ENCODE measurements at regions not wholly inside any gene's neighbourhood (a gene's known extent, or its start where the extent isn't known, plus 50 kb on each side); places are given as distances from the start of the nearest gene placed in this dataset.

GRCh38 chr3:188954590-188955208 lies 217.1 kb upstream of the TPRG1 start:
- TF ChIP-seq NANOG (IDR thresholded peaks at IDR 0.05; ENCODE audit: insufficient read depth, low read depth, low read length, poor library complexity, severe bottlenecking) (peak; percentile 31), HDAC6 (IDR thresholded peaks at IDR 0.05; ENCODE audit: low read depth, low read length) (no peak), JUN (IDR thresholded peaks at IDR 0.05; ENCODE audit: low read depth, low read length) (no peak), YY1 (IDR thresholded peaks at IDR 0.05; ENCODE audit: low read depth, low read length) (peak; percentile 97), RAD21 (IDR thresholded peaks at IDR 0.05 in 1 of 2, conservative IDR thresholded peaks at IDR 0.05 in 1 of 2; ENCODE audit: low read depth in 2 of 2, low read length in 2 of 2) (peak; percentile 100)
- TF ChIP-seq, protein P1, sequence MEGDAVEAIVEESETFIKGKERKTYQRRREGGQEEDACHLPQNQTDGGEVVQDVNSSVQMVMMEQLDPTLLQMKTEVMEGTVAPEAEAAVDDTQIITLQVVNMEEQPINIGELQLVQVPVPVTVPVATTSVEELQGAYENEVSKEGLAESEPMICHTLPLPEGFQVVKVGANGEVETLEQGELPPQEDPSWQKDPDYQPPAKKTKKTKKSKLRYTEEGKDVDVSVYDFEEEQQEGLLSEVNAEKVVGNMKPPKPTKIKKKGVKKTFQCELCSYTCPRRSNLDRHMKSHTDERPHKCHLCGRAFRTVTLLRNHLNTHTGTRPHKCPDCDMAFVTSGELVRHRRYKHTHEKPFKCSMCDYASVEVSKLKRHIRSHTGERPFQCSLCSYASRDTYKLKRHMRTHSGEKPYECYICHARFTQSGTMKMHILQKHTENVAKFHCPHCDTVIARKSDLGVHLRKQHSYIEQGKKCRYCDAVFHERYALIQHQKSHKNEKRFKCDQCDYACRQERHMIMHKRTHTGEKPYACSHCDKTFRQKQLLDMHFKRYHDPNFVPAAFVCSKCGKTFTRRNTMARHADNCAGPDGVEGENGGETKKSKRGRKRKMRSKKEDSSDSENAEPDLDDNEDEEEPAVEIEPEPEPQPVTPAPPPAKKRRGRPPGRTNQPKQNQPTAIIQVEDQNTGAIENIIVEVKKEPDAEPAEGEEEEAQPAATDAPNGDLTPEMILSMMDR (IDR thresholded peaks at IDR 0.05; ENCODE audit: control extremely low read depth in 1 of 3, insufficient read depth in 1 of 3, low read depth in 1 of 3, low read length in 3 of 3), result peak; percentile 83 to 98 (median 93)
- H3K9me3 ChIP-seq (ENCODE audit: insufficient read depth in 2 of 2, low read depth in 1 of 2, low read length in 1 of 2), result no peaks in the 10 kb centered on the region
- H2BK20ac ChIP-seq (ENCODE audit: low read length), result no peak overlapping the region
- no peak overlapping the region for H2BK15ac ChIP-seq (ENCODE audit: low read length)
- H2BK12ac ChIP-seq (ENCODE audit: low read depth, low read length), result no peak overlapping the region
- no peaks in the 10 kb centered on the region for H3K4me1 ChIP-seq (replicated peaks in 1 of 4; ENCODE audit: control insufficient read depth in 3 of 4, insufficient read depth in 4 of 4, low read length in 3 of 4)
- POLR2A ChIA-PET (ENCODE audit: partially characterized antibody), result interaction anchor here (1.5 to 3.6 kb wide), 3 partner anchors 10 to 1215 kb away, joined by 3 to 15 read pairs (median 5); partner anchors contain the start of gene BCL6
- no peak overlapping the region for H3K18ac ChIP-seq (ENCODE audit: extremely low read depth, low read length)
- no peak overlapping the region for H3K14ac ChIP-seq (ENCODE audit: insufficient read length)
- no peaks in the 10 kb centered on the region for H3K79me2 ChIP-seq (ENCODE audit: control insufficient read depth in 1 of 2, insufficient read depth in 2 of 2, low read length in 2 of 2)
- H3K27ac ChIP-seq (ENCODE audit: low read depth, low read length), result no peak overlapping the region
- H3K27me3 ChIP-seq (replicated peaks in 1 of 4; ENCODE audit: control insufficient read depth in 3 of 4, extremely low read depth in 1 of 4, insufficient read depth in 3 of 4, low read length in 3 of 4), result no peaks in the 10 kb centered on the region
- no peak overlapping the region for H2AFZ ChIP-seq (ENCODE audit: low read length)
- no peak overlapping the region for H3K23ac ChIP-seq (ENCODE audit: insufficient read length)
- no peaks in the 10 kb centered on the region for H3K23me2 ChIP-seq (ENCODE audit: low read depth, low read length)
- no peak overlapping the region for H3K4me3 ChIP-seq (ENCODE audit: extremely low read depth in 1 of 4, insufficient read depth in 2 of 4, low read depth in 3 of 4, low read length in 4 of 4)
- no peak overlapping the region for H4K91ac ChIP-seq (replicated peaks; ENCODE audit: insufficient read length, low read length)
- WGBS, 2 experiments (ENCODE audit: extremely low coverage in 1 of 2, insufficient coverage in 1 of 2, insufficient read length in 1 of 2, insufficient replicate concordance in 2 of 2, low coverage in 1 of 2, low lambda C conversion rate in 2 of 2, missing lambda C conversion rate in 1 of 2), result 19% methylated on average over 3 of the region's 3 CpGs; no CpG with 5 or more reads in 1 of the 2 experiments
- no peak overlapping the region for H4K8ac ChIP-seq (ENCODE audit: extremely low read depth, insufficient read depth, low read length)
- H2BK5ac ChIP-seq (ENCODE audit: low read depth, low read length), result no peak overlapping the region
- no peaks in the 10 kb centered on the region for H3K79me1 ChIP-seq (ENCODE audit: low read depth, low read length)
- peak; percentile 56 to 88 for DNase-seq (ENCODE audit: low read depth in 1 of 2, low spot score in 2 of 2)
- H3K56ac ChIP-seq (replicated peaks; ENCODE audit: insufficient read length, low read depth, low read length), result no peak overlapping the region
- H3K4ac ChIP-seq (replicated peaks; ENCODE audit: insufficient read length, low read depth, low read length), result no peak overlapping the region
- peak; percentile 90 for FAIRE-seq
- no peak overlapping the region for H2AK5ac ChIP-seq (ENCODE audit: low read depth, low read length)
- no peaks in the 10 kb centered on the region for H3K36me3 ChIP-seq (ENCODE audit: control insufficient read depth in 2 of 4, insufficient read depth in 4 of 4, low read length in 3 of 4)
- no peak overlapping the region for H2BK120ac ChIP-seq (replicated peaks; ENCODE audit: low read depth, low read length)
- H3K9ac ChIP-seq (replicated peaks in 1 of 4; ENCODE audit: extremely low read depth in 1 of 4, low read depth in 3 of 4, low read length in 3 of 4), result no peak overlapping the region
- H4K20me1 ChIP-seq (replicated peaks in 1 of 2; ENCODE audit: control insufficient read depth in 1 of 2, insufficient read depth in 2 of 2, low read length in 2 of 2), result no peaks in the 10 kb centered on the region
- no peak overlapping the region for H4K5ac ChIP-seq (ENCODE audit: insufficient read length, low read depth, low read length)
- CTCF ChIA-PET (ENCODE audit: partially characterized antibody), result interaction anchor here (0.6 to 6.9 kb wide), 77 partner anchors 10 to 1251 kb away, joined by 3 to 107 read pairs (median 4); no protein-coding TSS in a partner anchor
- H3K4me2 ChIP-seq (ENCODE audit: insufficient read depth in 1 of 2, low read depth in 2 of 2, low read length in 2 of 2), result no peak overlapping the region
